Osteocyte (in vitro differentiated cells): ENCODE measurements at regions not wholly inside any gene's neighbourhood (a gene's known extent, or its start where the extent isn't known, plus 50 kb on each side); places are given as distances from the start of the nearest gene placed in this dataset.

Source experiments
- DNase-seq: peaks from one replicate; pipeline ENCODE4 v3.0.0; 2021; ENCODE audit warnings: mixed read lengths; ENCODE audit not compliant: unreplicated experiment; ENCODE audit errors: extremely low spot score
- H3K27ac Mint-ChIP-seq: one replicate; pipeline ENCODE4 v1.8.0; 2021; ENCODE audit warnings: mild to moderate bottlenecking, mixed read lengths; ENCODE audit not compliant: unreplicated experiment
- H3K27me3 Mint-ChIP-seq: one replicate; pipeline ENCODE4 v1.8.0; 2021; ENCODE audit warnings: mixed read lengths; ENCODE audit not compliant: unreplicated experiment
- H3K36me3 Mint-ChIP-seq: one replicate; pipeline ENCODE4 v1.8.0; 2021; ENCODE audit warnings: mixed read lengths; ENCODE audit not compliant: unreplicated experiment
- H3K4me1 Mint-ChIP-seq: one replicate; pipeline ENCODE4 v1.8.0; 2021; ENCODE audit warnings: mixed read lengths; ENCODE audit not compliant: unreplicated experiment
- H3K4me3 Mint-ChIP-seq: one replicate; pipeline ENCODE4 v1.8.0; 2021; ENCODE audit warnings: mild to moderate bottlenecking, moderate library complexity, mixed read lengths; ENCODE audit not compliant: unreplicated experiment
- H3K9me3 Mint-ChIP-seq: one replicate; pipeline ENCODE4 v1.8.0; 2021; ENCODE audit warnings: mixed read lengths; ENCODE audit not compliant: unreplicated experiment
- TF ChIP-seq, protein P1 (sequence below): fragments of 200-600 bp; sonication (generic); IDR thresholded peaks from 2 replicates; pipeline ENCODE4 v1.5.0; 2021; ENCODE audit warnings: antibody characterized with exemption, mild to moderate bottlenecking, moderate library complexity

DNA sequence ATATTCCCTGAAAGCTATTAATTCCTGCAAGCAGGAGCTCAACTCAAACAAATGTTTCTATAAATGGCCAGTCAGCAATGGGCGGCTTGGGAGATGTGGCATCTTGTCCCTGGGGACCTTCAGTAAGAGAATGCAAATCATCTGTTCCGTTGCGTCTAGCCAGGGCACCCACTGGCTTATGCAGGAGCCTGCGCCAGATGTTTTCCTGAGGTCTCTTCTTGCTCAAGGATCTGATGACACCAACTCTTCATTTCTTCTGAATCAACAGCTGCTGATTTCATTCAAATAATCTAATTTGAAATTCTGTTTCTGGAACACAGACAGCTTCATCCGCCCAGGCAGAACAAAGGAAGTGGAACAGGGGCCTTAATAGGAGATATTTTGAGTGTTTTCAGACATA is 70.0 kb upstream of the AJAP1 start:
- DNase-seq: no peak
- Mint-ChIP-seq H3K27ac (no peak overlapping the region), H3K36me3 (no peaks in the 10 kb centered on the region), H3K4me3 (no peak overlapping the region), H3K4me1 (no peaks in the 10 kb centered on the region), H3K9me3 (peaks cover 50% of the 10 kb centered on the region), H3K27me3 (no peaks in the 10 kb centered on the region)
- TF ChIP-seq, protein P1, sequence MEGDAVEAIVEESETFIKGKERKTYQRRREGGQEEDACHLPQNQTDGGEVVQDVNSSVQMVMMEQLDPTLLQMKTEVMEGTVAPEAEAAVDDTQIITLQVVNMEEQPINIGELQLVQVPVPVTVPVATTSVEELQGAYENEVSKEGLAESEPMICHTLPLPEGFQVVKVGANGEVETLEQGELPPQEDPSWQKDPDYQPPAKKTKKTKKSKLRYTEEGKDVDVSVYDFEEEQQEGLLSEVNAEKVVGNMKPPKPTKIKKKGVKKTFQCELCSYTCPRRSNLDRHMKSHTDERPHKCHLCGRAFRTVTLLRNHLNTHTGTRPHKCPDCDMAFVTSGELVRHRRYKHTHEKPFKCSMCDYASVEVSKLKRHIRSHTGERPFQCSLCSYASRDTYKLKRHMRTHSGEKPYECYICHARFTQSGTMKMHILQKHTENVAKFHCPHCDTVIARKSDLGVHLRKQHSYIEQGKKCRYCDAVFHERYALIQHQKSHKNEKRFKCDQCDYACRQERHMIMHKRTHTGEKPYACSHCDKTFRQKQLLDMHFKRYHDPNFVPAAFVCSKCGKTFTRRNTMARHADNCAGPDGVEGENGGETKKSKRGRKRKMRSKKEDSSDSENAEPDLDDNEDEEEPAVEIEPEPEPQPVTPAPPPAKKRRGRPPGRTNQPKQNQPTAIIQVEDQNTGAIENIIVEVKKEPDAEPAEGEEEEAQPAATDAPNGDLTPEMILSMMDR: no peak

DNA sequence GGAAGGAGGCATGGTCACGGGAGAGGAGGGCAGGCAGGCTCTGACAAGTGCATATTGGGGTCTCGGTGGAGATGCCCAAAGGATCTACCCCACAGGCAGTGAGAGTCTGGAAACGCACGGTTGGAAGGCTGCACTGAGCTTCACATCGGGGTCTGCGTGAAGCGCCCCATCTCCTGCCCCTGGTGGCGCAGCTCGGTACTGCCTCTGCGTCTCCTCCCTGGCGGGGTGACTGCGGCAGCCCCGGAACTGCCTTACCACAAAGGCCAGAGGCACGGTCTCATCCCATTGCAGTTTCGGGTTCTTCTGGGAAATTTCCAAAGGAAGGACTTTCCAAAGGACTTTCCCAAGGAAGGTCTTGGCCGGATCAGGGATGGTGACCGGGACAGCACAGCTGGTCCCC is 69.2 kb upstream of the AJAP1 start:
- DNase-seq: no peak
- H3K27me3 Mint-ChIP-seq: no peaks in the 10 kb centered on the region

DNA sequence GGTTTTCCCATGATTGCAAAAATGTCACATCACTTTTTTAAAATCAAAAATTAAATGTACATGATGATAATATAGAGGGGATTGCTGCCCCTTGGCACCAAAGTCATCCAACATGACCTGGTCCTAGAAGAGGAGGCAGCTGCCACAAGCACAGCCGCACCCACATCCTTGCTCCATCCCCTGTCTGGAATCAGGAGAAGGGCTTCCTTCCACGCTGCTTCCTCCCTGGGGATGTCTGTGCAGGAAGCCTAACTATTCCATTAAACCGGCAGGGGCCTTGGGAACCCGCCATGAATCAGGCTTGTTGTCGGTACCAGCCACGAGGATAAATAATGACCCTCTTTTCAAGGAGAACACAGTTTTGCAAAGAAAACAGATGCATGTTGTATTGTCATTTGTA is 68.7 kb upstream of the AJAP1 start:
- Mint-ChIP-seq H3K4me3 (no peak overlapping the region), H3K9me3 (peaks cover 47% of the 10 kb centered on the region), H3K27ac (no peak overlapping the region), H3K36me3 (no peaks in the 10 kb centered on the region), H3K27me3 (no peaks in the 10 kb centered on the region), H3K4me1 (no peaks in the 10 kb centered on the region)
- no peak for DNase-seq
- TF ChIP-seq, protein P1: no peak

More for the DNA sequence above, 69.2 kb upstream of the AJAP1 start:
- H3K9me3 Mint-ChIP-seq: peaks cover 43% of the 10 kb centered on the region
- no peak overlapping the region for H3K27ac Mint-ChIP-seq
- no peak overlapping the region for H3K4me3 Mint-ChIP-seq
- H3K4me1 Mint-ChIP-seq: no peaks in the 10 kb centered on the region
- no peaks in the 10 kb centered on the region for H3K36me3 Mint-ChIP-seq
- TF ChIP-seq, protein P1: peak; percentile 6

DNA sequence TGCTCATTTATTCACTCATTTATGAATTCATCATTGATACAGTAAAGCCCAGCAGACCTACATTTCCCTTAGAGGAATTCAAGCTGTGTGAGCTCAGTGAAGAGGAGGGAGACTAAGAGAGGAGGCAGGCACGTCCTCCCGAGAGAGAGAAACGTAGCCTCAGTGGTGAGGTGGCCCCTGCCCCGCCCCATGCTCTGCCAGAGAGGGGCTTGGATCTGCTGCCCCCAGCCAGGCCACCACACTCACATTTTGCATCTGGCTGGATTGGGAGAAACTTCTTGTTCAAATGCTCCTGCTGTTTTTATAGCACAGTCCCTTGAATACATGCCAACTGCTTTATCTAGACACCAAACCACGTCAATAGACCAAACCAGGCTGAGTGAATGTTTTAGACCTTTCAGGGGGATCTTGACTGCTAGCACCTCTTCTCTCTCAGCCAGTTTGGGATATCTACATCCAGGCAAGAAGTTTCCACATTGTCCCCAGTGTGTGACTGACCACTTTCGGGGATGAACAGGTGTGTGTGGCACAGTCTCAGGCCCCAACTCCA is 67.7 kb upstream of the AJAP1 start:
- H3K27ac Mint-ChIP-seq: no peak overlapping the region
- TF ChIP-seq, protein P1: no peak
- peaks cover 52% of the 10 kb centered on the region for H3K9me3 Mint-ChIP-seq
- no peaks in the 10 kb centered on the region for H3K27me3 Mint-ChIP-seq
- no peaks in the 10 kb centered on the region for H3K36me3 Mint-ChIP-seq
- no peak overlapping the region for H3K4me3 Mint-ChIP-seq
- no peaks in the 10 kb centered on the region for H3K4me1 Mint-ChIP-seq
- no peak for DNase-seq

DNA sequence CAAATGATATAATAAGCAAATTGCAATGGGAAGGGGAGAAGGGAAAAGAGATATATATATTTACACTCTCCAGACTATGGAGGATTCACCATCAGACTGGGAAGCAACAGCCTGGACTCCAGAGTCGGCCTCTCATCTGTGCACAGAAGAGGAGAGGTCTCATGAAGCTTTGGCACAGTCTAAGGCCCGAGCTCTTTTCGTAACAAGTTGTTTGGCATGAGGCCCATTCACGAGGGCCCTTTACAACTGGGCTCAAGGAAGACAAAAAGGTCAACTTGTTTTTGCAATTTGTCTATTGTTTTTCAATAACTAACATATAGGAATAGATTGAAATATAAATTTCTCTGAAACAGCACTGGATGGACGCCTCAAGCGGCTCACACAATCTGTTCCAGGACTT is 66.7 kb upstream of the AJAP1 start:
- no peak overlapping the region for H3K27ac Mint-ChIP-seq

More for the DNA sequence above, 66.7 kb upstream of the AJAP1 start:
- DNase-seq: no peak
- no peaks in the 10 kb centered on the region for H3K4me1 Mint-ChIP-seq
- TF ChIP-seq, protein P1: no peak
- H3K4me3 Mint-ChIP-seq: no peak overlapping the region
- H3K27me3 Mint-ChIP-seq: no peaks in the 10 kb centered on the region
- no peaks in the 10 kb centered on the region for H3K36me3 Mint-ChIP-seq
- peaks cover 46% of the 10 kb centered on the region for H3K9me3 Mint-ChIP-seq
